CD4-positive, alpha-beta memory T cell (primary cell): ENCODE measurements at regions not wholly inside any gene's neighbourhood (a gene's known extent, or its start where the extent isn't known, plus 50 kb on each side); places are given as distances from the start of the nearest gene placed in this dataset.
"Not testable (repeated sequence)": the region's sequence is repeated elsewhere in the genome, so short reads cannot be mapped to it uniquely, and the experiment has no call there.

Source experiments
- CTCF ChIA-PET: fragments of 350-600 bp; sonication (Branson Sonifier 250); formaldehyde crosslinking; loops from one replicate; lab custom pipeline; 2021; ENCODE audit warnings: inconsistent platforms; ENCODE audit not compliant: partially characterized antibody; lab: Charles Lee
- POLR2A ChIA-PET: fragments of 350-600 bp; sonication (Branson Sonifier 250); formaldehyde crosslinking; loops from one replicate; lab custom pipeline; 2021; ENCODE audit not compliant: partially characterized antibody; lab: Charles Lee
- DNase-seq, 5 donors: peaks; one replicate each; pipeline versions ENCODE4 v3.0.0 to v3.0.0-alpha.2; 2020 to 2022; ENCODE audit warnings: mixed read lengths in 1 of 5
- H3K27ac ChIP-seq: one replicate; pipeline ENCODE4 v1.7.0; 2013; ENCODE audit warnings: low read depth, low read length
- H3K27me3 ChIP-seq: 2 replicates; pipeline ENCODE4 v1.7.0; 2013; ENCODE audit warnings: mild to moderate bottlenecking, low read length, moderate library complexity; ENCODE audit not compliant: insufficient read depth
- H3K36me3 ChIP-seq: 2 replicates; pipeline ENCODE4 v1.7.0; 2013; ENCODE audit warnings: mild to moderate bottlenecking, low read length, moderate library complexity; ENCODE audit not compliant: insufficient read depth
- H3K4me1 ChIP-seq: 2 replicates; pipeline ENCODE4 v1.7.0; 2013; ENCODE audit warnings: mild to moderate bottlenecking, low read length, moderate library complexity; ENCODE audit not compliant: insufficient read depth
- H3K4me3 ChIP-seq, 2 donors: one replicate each; pipeline ENCODE4 v1.7.0; 2013; ENCODE audit warnings: low read length in 2 of 2, mild to moderate bottlenecking in 1 of 2
- H3K9me3 ChIP-seq, 2 donors: one replicate each; pipeline ENCODE4 v1.7.0; 2013; ENCODE audit warnings: low read length in 2 of 2, control low read depth in 1 of 2; ENCODE audit not compliant: control insufficient read depth in 1 of 2
- H3K27ac Mint-ChIP-seq, 7 donors: one replicate each; pipeline ENCODE4 v1.8.0; 2020 to 2021; ENCODE audit warnings: mixed read lengths in 7 of 7, mild to moderate bottlenecking in 6 of 7, inconsistent platforms in 3 of 7, moderate library complexity in 3 of 7
- H3K27me3 Mint-ChIP-seq, 2 donors: one replicate each; pipeline ENCODE4 v1.8.0; 2020 to 2021; ENCODE audit warnings: mixed read lengths in 2 of 2
- H3K36me3 Mint-ChIP-seq, 2 donors: one replicate each; pipeline ENCODE4 v1.8.0; 2020 to 2021; ENCODE audit warnings: mixed read lengths in 2 of 2, inconsistent platforms in 1 of 2, mild to moderate bottlenecking in 1 of 2
- H3K4me1 Mint-ChIP-seq, 4 donors: one replicate each; pipeline ENCODE4 v1.8.0; 2020 to 2021; ENCODE audit warnings: mixed read lengths in 4 of 4, mild to moderate bottlenecking in 1 of 4
- H3K4me3 Mint-ChIP-seq, 8 donors: one replicate each; pipeline ENCODE4 v1.8.0; 2020 to 2021; ENCODE audit warnings: mixed read lengths in 8 of 8, mild to moderate bottlenecking in 7 of 8, moderate library complexity in 6 of 8, inconsistent platforms in 3 of 8
- H3K9me3 Mint-ChIP-seq, 8 donors: one replicate each; pipeline ENCODE4 v1.8.0; 2020 to 2021; ENCODE audit warnings: mixed read lengths in 8 of 8, mild to moderate bottlenecking in 5 of 8, inconsistent platforms in 3 of 8, moderate library complexity in 1 of 8
- intact Hi-C: fragments of 100-400 bp; cut with micrococcal nuclease; formaldehyde crosslinking; loops from one replicate; pipeline ENCODE4 v1.15.1; 2023

DNA sequence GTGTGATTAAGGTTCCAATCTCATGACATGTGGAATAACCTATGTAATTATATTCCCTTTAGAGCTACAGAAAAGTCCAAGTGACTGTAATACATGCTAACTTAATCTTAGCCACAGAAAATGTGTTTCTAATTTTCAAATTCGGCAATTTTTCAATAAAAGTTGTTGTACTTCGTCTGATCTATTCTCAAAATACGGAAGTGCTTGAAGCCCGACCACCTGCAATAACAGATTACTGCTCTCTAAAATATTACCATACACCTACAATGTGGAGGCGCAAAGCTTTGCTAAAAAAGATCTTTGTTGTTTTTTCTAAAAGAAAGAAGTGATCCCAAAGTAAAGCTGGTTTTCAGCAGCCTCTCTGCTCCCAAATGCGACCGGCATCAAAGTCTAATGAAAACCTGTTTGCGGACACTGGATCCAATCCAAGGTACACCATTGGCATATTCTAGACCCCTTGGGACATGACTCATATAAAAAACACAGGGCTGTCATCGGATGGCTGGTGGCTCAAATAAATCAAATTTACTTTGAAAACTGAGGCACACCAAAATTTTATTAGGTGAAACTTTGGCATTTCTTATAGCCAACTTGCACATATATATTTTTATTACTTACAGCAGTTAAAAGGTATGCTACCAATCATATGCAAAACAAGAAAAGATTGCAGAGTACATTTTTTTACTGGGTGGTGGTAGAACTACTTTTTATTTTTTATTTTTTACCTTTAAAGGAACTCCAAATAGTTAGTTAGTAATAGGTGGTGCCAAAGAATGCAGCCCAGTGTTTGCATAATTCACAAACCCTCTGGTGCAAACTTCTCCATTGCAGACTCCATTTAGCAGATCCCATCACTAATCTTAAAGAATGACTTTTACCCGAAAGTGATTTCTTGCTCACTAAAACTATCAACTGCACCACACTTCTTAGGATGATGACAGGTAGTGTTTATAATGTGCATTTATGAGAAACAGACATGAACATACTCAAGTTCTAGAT, 118.7 kb upstream of the TBX18 start:
- H3K27me3 Mint-ChIP-seq, result no peaks in the 10 kb centered on the region
- H3K4me3 Mint-ChIP-seq, result no peak overlapping the region
- no peak for DNase-seq
- Histone ChIP-seq H3K27ac (no peak overlapping the region), H3K27me3 (no peaks in the 10 kb centered on the region), H3K4me1 (no peaks in the 10 kb centered on the region), H3K9me3 (no peaks in the 10 kb centered on the region), H3K36me3 (no peaks in the 10 kb centered on the region), H3K4me3 (no peak overlapping the region)
- H3K36me3 Mint-ChIP-seq, result no peaks in the 10 kb centered on the region
- ChIA-PET CTCF (no interaction called here), POLR2A (no interaction called here)
- intact Hi-C loops, result no loop called here
- H3K9me3 Mint-ChIP-seq, result peaks cover 0 to 4% (median 0%) of the 10 kb centered on the region in 8 donors
- no peak overlapping the region for H3K27ac Mint-ChIP-seq
- no peaks in the 10 kb centered on the region for H3K4me1 Mint-ChIP-seq

DNA sequence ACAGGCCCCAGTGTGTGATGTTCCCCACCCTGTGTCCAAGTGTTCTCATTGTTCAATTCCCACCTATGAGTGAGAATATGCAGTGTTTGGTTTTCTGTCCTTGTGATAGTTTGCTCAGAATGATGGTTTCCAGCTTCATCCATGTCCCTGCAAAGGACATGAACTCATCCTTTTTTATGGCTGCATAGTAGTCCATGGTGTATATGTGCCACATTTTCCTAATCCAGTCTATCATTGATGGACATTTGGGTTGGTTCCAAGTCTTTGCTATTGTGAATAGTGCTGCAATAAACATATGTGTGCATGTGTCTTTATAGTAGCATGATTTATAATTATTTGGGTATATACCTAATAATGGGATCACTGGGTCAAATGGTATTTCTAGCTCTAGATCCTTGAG, 115.0 kb upstream of the TBX18 start:
- H3K9me3 Mint-ChIP-seq, H3K9me3 ChIP-seq, H3K27me3 ChIP-seq, POLR2A ChIA-PET, H3K27ac ChIP-seq, H3K36me3 Mint-ChIP-seq, H3K4me3 Mint-ChIP-seq, H3K4me3 ChIP-seq, H3K27me3 Mint-ChIP-seq, H3K36me3 ChIP-seq, intact Hi-C loops, H3K4me1 Mint-ChIP-seq, H3K27ac Mint-ChIP-seq, H3K4me1 ChIP-seq, DNase-seq, CTCF ChIA-PET: not testable (repeated sequence)

DNA sequence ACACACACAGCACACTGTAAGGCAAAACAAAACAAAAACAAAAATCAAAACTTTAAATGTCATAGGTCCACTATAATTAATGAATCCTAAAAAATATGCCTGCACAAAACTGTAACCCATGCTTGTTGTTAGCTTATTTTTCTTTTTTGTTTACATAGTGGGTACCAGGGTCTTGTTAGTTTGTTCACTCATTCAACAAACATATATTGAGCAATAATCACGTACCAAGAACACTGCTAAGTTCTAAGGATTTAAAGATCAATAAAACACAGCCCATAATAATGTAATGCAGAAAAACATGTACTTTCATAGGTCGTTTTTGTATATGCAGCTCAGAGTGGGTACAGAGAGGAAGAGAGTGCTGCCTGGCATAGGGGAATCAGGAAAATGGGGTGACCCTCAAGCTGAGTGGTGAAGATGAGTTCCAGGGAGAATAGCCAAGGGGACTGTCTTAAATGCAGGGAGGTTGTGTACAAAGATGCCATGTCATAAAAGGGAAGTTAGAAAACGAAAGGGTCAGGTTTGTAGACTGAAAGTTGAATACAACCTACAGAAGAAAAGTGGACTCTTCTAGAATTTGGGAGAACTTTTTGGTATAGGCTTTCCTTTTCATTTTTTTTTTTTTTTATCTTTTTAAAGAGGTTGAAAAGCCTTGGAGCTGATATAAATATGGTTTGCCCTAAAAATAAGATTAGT, 113.3 kb upstream of the TBX18 start:
- DNase-seq, result no peak
- ChIA-PET CTCF (no interaction called here), POLR2A (no interaction called here)
- no peaks in the 10 kb centered on the region for H3K27me3 Mint-ChIP-seq
- no peaks in the 10 kb centered on the region for H3K36me3 ChIP-seq
- H3K4me3 Mint-ChIP-seq, result no peak overlapping the region
- no peaks in the 10 kb centered on the region for H3K4me1 ChIP-seq
- H3K27me3 ChIP-seq, result no peaks in the 10 kb centered on the region
- no peak overlapping the region for H3K27ac Mint-ChIP-seq
- peaks cover 0 to 9% (median 0%) of the 10 kb centered on the region in 8 donors for H3K9me3 Mint-ChIP-seq
- no peaks in the 10 kb centered on the region for H3K4me1 Mint-ChIP-seq
- H3K27ac ChIP-seq, result no peak overlapping the region
- H3K4me3 ChIP-seq, result no peak overlapping the region
- intact Hi-C loops, result no loop called here
- H3K9me3 ChIP-seq, result no peaks in the 10 kb centered on the region
- no peaks in the 10 kb centered on the region for H3K36me3 Mint-ChIP-seq

DNA sequence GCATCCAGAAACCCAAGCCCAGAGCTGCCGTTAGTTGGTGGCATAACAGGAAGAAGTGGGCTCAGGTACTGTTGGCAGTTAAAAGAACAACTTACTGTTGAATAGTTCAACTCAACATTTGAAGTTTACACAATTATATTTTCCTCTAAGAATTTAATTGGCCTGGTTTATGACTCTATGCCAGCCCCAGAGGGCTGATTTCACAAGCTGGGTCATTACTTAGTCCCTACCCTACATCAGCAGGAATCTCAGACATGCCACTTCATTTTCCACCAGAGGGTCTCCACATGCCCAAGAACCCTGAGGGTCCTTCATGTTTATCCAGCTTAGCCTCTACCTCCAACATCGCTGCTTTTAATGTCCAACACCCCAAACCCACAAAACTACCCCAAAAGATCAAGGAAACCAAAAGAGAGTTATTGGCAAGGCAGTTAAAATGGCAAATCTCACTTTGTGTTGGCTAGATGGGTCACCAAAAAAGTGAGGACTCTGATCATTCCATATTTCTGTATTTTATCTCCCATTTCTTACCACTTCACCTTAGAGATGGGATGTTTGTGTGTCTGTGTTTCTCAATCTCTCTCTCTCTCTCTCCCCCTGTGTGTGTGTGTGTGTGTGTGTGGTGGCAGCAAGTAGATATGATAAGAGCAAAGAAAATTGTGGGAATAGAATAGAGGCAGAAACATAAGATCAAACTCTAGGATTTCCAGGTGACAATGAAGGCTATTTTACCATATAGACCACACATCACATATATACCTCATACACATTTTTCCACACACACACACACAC, 112.5 kb upstream of the TBX18 start:
- H3K4me1 Mint-ChIP-seq, result no peaks in the 10 kb centered on the region
- CTCF ChIA-PET, result no interaction called here
- no peaks in the 10 kb centered on the region for H3K9me3 ChIP-seq
- no peak for DNase-seq
- no peaks in the 10 kb centered on the region for H3K36me3 Mint-ChIP-seq
- POLR2A ChIA-PET, result no interaction called here
- H3K27ac ChIP-seq, result no peak overlapping the region
- peaks cover 0 to 9% (median 0%) of the 10 kb centered on the region in 8 donors for H3K9me3 Mint-ChIP-seq
- H3K27me3 ChIP-seq, result no peaks in the 10 kb centered on the region
- no peaks in the 10 kb centered on the region for H3K4me1 ChIP-seq
- intact Hi-C loops, result no loop called here
- no peaks in the 10 kb centered on the region for H3K36me3 ChIP-seq
- H3K4me3 ChIP-seq, result no peak overlapping the region
- no peak overlapping the region for H3K4me3 Mint-ChIP-seq
- H3K27me3 Mint-ChIP-seq, result no peaks in the 10 kb centered on the region
- H3K27ac Mint-ChIP-seq, result no peak overlapping the region

DNA sequence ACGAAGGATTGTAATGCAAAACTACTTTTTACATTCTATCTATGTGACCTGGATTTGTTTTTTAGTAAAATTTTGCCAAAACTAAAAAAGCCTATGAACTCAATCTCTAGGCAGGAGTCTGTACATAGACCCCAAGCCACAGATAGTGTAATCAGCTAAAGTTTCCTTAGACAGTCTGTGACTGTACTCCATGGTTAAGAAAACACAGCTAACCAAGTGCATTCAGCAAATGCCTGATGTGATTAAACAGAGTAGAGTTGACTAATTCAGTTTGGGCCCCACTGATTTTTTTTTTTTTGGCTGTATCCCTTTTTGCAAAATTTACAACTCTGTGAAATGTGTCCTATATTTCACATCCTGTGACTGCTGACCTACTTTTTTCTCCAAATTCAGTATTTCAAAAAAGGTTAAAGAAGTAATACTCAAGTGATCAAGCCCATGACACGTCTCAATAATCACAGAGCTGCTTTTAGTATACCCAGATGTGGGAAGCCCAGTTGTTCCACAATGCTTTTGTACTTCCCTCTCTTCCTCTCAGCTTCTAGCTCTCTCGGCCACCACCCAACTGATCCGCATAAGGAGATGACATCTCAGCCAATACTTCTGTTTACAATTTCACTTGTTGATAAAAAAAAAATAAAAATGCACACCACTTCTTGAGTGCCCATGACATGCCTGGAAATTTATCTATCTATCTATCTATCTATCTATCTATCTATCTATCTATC, 108.8 kb upstream of the TBX18 start:
- H3K4me1 Mint-ChIP-seq, result no peaks in the 10 kb centered on the region
- CTCF ChIA-PET, result no interaction called here

DNA sequence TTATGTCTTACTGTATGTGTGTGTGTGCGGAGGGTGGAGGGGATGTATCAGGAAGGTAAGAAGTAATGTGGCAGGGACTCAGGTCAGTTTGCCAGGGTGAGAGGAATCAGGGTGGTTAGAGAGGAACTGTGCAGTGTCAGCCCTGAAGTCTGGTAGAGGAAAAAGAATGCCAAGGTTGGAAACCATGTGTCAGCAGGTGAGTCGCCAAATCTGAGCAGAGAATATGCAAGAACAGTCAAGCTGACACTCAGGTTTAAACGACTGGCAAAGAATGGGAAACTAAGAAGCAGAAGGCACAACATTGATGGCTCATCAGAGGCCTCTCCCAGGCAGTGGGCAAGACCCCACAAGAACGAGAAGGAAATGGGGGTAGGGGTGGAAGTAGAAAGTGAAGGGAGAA, 107.5 kb upstream of the TBX18 start:
- H3K36me3 Mint-ChIP-seq, result no peaks in the 10 kb centered on the region
- ChIA-PET CTCF (no interaction called here), POLR2A (no interaction called here)
- H3K27me3 ChIP-seq, result no peaks in the 10 kb centered on the region
- H3K27me3 Mint-ChIP-seq, result no peaks in the 10 kb centered on the region
- no peak for DNase-seq
- H3K4me1 Mint-ChIP-seq, result no peaks in the 10 kb centered on the region
- H3K4me1 ChIP-seq, result no peaks in the 10 kb centered on the region
- H3K9me3 ChIP-seq, result no peaks in the 10 kb centered on the region
- no peak overlapping the region for H3K4me3 ChIP-seq
- intact Hi-C loops, result no loop called here
- H3K36me3 ChIP-seq, result no peaks in the 10 kb centered on the region
- no peak overlapping the region for H3K27ac Mint-ChIP-seq
- no peak overlapping the region for H3K27ac ChIP-seq
- peaks cover 0 to 18% (median under 1%) of the 10 kb centered on the region in 8 donors for H3K9me3 Mint-ChIP-seq
- no peak overlapping the region for H3K4me3 Mint-ChIP-seq

More for the DNA sequence above, 108.8 kb upstream of the TBX18 start:
- no peak for DNase-seq
- H3K27me3 ChIP-seq, result no peaks in the 10 kb centered on the region
- H3K9me3 Mint-ChIP-seq, result peaks cover 0 to 19% (median under 1%) of the 10 kb centered on the region in 8 donors
- H3K4me3 ChIP-seq, result no peak overlapping the region
- no peak overlapping the region for H3K4me3 Mint-ChIP-seq
- no peaks in the 10 kb centered on the region for H3K4me1 ChIP-seq
- H3K9me3 ChIP-seq, result no peaks in the 10 kb centered on the region
- no peak overlapping the region for H3K27ac ChIP-seq
- intact Hi-C loops, result no loop called here
- H3K27ac Mint-ChIP-seq, result no peak overlapping the region
- H3K36me3 ChIP-seq, result no peaks in the 10 kb centered on the region
- POLR2A ChIA-PET, result no interaction called here
- no peaks in the 10 kb centered on the region for H3K36me3 Mint-ChIP-seq
- H3K27me3 Mint-ChIP-seq, result no peaks in the 10 kb centered on the region
